RPMI7951 (cell line): ENCODE measurements at regions not wholly inside any gene's neighbourhood (a gene's known extent, or its start where the extent isn't known, plus 50 kb on each side); places are given as distances from the start of the nearest gene placed in this dataset.
A peak's percentile ranks its signal among the peaks of the same experiment; 100 is the strongest.
"Not testable (repeated sequence)": the region's sequence is repeated elsewhere in the genome, so short reads cannot be mapped to it uniquely, and the experiment has no call there.

Experiments
- DNase-seq: peaks from one replicate; pipeline ENCODE4 v3.0.0-alpha.2; 2012; ENCODE audit warnings: low read depth

DNA sequence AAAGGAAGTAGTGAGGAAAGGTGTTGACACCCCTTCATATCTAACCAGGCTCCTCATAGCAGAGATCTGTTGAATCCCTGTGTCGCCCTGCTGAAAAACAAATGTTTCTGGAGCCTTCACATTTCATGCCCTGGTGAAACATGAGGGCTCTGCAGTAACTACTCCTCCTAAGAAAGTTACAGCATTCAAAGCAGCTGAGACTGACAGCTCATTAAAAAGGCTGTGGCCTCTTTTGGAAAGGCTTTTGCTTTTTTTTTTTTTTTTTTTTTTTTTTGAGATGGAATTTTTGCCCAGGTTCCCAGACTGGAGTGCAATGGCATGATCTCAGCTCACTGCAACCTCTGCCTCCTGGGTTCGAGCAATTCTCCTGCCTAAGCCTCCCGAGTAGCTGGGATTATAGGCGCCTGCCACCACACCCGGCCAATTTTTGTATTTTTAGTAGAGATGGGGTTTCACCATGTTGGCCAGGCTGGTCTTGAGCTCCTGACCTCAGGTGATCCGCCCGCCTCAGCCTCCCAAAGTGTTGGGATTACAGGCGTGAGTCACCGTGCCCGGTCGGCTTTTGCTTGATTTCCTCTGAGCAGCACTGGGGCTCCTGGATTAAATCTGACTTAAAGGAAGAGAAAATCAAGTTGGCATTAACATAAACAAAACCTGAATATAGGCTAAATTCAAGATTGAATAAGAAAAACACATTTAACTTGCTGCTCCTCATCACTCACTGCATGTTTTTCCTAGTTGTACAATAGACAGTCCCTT lies 112.9 kb downstream of the PCSK1 start:
- DNase-seq, result not testable (repeated sequence)

- DNase-seq, result no peak
Measured at GRCh38 chr5:96318569-96319110, 114.4 kb downstream of the PCSK1 start.

DNA sequence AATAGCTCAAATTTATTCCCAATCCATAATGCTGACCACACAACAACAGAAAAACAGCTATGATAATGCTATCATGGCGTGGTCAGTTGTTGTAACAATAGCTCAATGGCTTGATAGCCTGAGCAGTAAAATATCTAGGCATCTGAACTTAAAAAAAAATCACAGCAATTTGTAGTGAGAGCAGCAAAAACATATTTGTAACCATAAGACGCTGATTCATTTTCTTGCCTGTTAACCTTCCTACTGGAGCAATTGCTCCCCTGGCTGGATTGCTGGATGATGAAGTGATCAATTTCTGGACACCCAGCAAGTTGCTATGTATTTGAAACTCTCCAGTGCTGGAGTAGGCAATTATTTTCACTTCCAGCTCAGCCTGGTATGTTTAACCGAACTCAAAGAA lies 115.1 kb downstream of the PCSK1 start:
- no peak for DNase-seq

- no peak for DNase-seq
Measured at GRCh38 chr5:96316487-96316886, 116.6 kb downstream of the PCSK1 start.

GRCh38 chr5:96316017-96316416 lies 117.0 kb downstream of the PCSK1 start:
- no peak for DNase-seq

- DNase-seq, result no peak
Measured at GRCh38 chr5:96315431-96315830, 117.6 kb downstream of the PCSK1 start.

DNA sequence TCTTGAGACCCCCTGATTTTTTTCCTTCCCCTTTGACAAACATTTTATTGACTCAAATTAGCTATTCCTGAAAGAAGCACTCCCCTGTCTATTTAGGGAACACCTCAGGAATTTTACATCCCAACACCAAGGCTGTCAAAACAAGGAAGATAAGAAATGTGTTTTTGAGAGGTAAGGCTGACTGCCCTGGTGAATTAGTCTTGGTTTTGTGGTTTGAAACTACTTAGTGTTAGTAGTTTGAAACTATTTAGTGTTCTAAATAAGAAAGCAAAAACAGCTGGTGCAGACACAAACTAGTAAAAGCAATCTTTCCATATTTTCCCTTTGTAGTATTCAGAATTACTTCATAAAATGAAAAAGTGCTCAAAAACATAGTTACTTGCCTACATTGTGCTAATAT lies 120.7 kb downstream of the PCSK1 start:
- DNase-seq, result no peak

- not testable (repeated sequence) for DNase-seq
Measured at GRCh38 chr5:96307047-96307446, 126.0 kb downstream of the PCSK1 start.

- no peak for DNase-seq
Measured at GRCh38 chr5:96302174-96302738, 130.8 kb downstream of the PCSK1 start.

DNA sequence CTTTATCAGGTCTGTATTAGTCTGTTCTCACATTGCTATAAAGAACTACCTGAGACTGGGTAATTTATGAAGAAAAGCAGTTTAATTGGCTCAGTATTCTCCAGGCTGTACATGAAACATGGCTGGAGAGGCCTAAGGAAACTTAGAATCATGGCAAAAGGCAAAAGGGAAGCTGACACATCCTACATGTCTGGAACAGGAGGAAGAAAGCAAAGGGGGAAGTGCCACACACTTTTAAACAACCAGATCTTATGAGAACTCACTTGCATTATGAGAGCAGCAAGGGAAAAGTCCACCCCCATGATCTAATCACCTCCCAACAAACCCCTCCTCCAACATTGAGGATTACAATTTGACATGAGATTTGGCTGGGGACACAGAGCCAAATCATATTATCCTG lies 132.1 kb downstream of the PCSK1 start:
- DNase-seq, result no peak

GRCh38 chr5:96297867-96298266 lies 135.2 kb downstream of the PCSK1 start:
- DNase-seq, result peak; percentile 50

DNA sequence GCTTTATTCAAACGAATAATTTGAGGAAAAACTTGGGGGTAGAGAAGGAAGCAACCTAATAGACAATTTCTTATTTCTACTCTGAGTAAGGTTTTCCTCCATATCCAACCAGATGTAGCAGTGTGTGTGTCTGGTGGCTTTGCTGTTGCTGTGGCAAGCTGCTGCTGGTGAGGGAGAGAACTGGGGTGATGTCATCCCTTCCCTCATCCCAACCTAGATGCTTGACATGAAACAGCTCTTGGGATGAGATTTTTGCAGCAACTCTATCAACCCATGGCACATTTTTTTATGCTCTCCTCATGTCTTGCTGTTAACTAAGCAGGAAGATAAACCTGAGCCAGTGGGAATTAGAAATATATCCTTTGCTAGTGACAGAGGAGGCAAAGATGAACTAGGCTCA lies 135.8 kb downstream of the PCSK1 start:
- DNase-seq, result peak; percentile 42

DNA sequence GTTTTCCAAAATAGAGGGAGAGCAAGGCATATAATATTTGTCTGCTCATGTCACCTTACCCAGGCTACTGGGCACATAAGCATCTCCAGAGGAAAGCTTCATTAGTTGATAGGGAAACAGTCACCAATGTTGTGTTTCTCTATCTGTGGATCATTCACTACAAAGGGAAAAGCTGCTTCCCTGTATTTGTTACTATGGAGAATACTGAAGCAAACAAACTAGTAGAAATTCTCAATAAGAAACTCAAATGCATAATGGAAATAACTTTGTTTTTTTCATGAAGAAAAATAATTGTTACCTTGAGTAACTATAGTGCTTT lies 138.2 kb downstream of the PCSK1 start:
- DNase-seq, result no peak

DNA sequence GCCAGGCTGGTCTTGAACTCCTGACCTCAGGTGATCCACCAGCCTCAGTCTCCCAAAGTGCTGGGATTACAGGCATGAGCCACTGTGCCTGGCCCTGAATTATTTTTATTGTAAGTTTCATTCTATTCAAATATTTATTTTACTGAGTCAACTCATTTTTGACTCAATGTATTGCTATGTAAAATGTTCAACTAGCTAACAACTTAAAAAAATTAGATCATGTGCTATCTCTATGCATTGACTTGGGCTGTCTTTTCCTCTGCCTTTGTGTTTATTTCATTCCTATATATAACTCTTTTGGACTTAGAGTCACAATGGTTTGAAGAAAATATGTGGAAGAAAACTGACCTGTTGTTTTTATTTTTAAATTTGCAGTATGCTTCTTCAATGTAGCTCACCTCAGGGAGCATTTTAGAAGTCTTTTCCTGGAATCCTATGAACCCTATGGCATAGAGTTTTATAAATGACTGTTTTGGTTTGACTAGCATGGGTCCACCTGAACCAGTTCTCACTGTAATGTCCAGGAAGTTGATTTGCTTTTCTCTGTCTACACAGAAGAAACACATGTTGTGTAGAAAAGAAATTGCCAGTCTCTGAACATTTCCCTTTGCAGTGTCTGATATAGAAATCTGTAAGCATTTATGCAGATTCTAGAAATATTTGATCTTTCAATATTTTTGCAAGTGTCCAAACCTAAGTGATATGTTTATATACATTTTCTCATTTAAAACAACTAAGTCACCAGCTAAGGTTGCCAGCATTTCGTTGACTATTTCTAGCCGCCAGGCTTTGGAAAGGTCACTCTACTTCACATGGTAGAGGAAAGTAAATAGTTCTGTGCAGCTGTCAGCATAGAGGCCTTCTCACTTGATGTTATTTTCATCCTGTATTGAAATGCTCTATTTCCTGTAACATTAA lies 138.8 kb downstream of the PCSK1 start:
- no peak for DNase-seq

- no peak for DNase-seq
Measured at GRCh38 chr5:96292582-96293247, 140.3 kb downstream of the PCSK1 start.

DNA sequence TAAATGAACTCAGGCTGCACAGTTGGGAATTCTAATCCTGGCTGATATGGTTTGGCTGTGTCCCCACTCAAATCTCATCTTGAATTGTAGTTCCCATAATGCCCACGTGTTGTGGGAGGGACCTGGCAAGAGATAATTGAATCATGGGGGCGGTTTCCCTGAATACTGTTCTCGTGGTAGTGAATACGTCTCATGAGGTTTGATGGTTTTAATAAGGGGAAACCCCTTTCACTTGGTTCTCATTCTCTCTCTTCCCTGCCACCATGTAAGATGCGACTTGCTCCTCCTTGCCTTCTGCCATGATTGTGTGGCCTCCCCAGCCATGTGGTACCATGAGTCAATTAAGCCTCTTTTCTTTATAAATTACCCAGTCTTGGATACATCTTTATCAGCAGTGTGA lies 143.8 kb downstream of the PCSK1 start:
- not testable (repeated sequence) for DNase-seq

DNA sequence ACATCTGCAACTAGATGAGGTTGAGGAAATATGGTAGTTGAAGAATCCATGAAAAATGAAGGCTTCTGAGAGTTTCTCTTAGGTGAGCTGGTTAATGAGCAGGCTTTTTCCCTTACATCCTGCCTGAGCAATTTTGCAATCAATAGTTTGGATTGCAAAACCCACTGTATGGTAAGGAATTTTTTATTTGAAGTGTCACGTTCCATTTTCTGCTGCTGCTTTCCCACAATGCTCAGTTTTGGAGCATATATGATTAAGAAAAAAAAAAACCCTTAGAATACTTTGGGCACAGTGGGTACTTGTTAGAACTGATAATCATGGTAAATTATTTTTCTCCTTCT lies 144.2 kb downstream of the PCSK1 start:
- DNase-seq, result no peak

DNA sequence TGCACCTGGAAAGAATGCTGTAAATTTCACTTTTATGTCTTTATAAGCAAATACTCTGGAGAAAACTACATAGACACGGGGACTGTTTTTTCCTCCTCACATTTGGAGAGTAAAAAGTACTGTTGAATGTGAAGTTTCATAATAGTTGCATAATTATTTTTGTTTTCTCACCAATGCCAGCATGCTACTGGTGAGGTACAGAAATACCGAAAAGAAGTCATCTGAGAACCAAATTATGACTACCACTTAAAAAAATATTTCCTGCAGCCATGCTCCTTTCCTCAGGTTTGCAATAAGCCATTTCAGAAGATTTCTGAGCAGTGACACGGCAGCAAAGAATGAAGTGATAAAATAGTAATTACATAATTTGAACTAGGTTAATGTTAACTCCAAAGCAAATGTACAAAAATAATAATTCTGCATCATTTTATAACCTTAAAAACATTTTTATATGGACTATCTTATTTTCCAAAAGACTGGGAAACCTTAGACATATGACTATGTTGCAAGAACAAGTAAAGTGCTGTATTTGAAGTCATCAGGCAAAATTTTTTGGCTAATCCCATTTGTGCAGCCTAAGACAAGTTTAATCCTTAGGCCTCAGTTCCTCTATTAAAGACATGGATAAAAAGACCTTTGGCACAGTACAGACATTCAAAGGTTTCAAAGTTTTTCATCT lies 144.7 kb downstream of the PCSK1 start:
- DNase-seq, result no peak

DNA sequence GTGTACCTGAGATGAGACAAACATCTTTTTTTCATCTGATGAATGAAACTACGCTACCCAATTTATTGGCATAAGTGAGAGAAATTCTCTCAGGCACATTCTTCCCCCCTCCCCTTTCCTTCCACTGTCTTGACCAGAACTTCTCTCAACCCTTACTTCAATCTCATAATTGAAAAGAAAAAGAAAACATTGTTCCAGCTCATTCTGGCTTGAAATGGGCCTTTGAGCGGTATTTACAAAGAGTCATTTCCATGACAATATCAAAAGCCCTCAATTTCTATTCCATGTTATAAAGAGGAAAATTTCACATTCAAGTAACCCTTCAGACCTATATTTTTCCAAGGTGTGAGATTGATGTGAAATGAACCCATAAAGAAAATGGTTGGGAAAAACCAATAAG lies 145.9 kb downstream of the PCSK1 start:
- no peak for DNase-seq

GRCh38 chr5:96285823-96286222 lies 147.2 kb downstream of the PCSK1 start:
- no peak for DNase-seq

DNA sequence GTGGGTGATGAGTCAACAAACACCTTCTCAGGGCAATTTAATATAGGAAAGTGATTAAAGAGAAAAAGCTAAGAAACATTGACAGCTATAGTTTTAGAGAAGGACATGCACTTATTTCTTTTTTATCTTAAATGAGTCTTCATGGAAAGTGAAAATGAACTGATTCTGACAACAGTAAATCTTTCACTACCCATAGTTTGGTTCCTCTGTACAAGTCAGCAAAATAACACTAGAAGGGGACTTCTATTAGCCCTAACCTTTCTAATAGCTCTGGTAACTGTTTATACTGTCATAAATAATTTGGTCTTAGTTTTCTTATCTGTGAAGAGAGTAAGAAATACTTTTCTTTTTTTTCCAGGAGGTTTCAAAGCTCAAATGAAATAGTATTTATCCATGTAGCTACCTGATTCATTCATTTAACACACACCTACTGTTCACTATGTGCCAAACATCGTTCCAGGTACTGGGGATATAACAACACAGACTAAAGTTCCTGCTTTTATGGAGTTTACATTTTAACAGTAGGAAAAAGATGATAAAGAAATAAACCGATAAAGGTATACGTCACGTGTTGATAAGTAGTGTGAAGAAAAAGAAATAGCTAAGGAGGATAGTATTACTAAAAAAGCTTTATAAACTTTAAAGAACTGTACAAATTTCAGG lies 148.2 kb downstream of the PCSK1 start:
- no peak for DNase-seq
